Right ventricle myocardium inferior (tissue), 1 donor: ENCODE measurements at regions not wholly inside any gene's neighbourhood (a gene's known extent, or its start where the extent isn't known, plus 50 kb on each side); places are given as distances from the start of the nearest gene placed in this dataset.

Experiments used
- ATAC-seq: fragments of 200-7000 bp; cut with Tn5 transposase; one replicate; pipeline ENCODE4 v1.9.1; 2020; ENCODE audit warnings: mild to moderate bottlenecking, moderate library complexity
- DNase-seq: peaks from one replicate; pipeline ENCODE4 v3.0.0; 2021; ENCODE audit errors: missing footprints
- intact Hi-C: fragments of 100-400 bp; cut with DNase I; formaldehyde crosslinking; loops from one replicate; pipeline ENCODE4 v1.11.0; 2022
- donor health status: DM: no; HTN: yes; CAD: no; lungs with severe emphysema.

- no peak for ATAC-seq
- no peak for DNase-seq
- intact Hi-C loops = no loop called here
Measured at GRCh38 chr18:47571957-47572356, 320.5 kb upstream of the SKOR2 start.

GRCh38 chr18:47566809-47567208 is 315.3 kb upstream of the SKOR2 start:
- intact Hi-C loops = no loop called here
- ATAC-seq (no peak), DNase-seq (no peak)

- DNase-seq = no peak
- intact Hi-C loops = no loop called here
- ATAC-seq = no peak
Measured at GRCh38 chr18:47560723-47561715, 309.6 kb upstream of the SKOR2 start.

GRCh38 chr18:47558110-47558750 is 306.8 kb upstream of the SKOR2 start:
- DNase-seq = no peak
- no peak for ATAC-seq
- intact Hi-C loops = no loop called here

GRCh38 chr18:47557160-47557559 is 305.7 kb upstream of the SKOR2 start:
- intact Hi-C loops = no loop called here
- no peak for DNase-seq
- no peak for ATAC-seq

- intact Hi-C loops = no loop called here
- no peak for DNase-seq
- ATAC-seq = no peak
Measured at GRCh38 chr18:47552783-47553182, 301.3 kb upstream of the SKOR2 start.

- DNase-seq (no peak), ATAC-seq (no peak)
- intact Hi-C loops = no loop called here
Measured at GRCh38 chr18:47550611-47551010, 299.2 kb upstream of the SKOR2 start.

GRCh38 chr18:47549021-47549540 is 297.6 kb upstream of the SKOR2 start:
- DNase-seq (no peak), ATAC-seq (peak; percentile 62)

GRCh38 chr18:47547539-47548202 is 296.2 kb upstream of the SKOR2 start:
- ATAC-seq (no peak), DNase-seq (no peak)
- intact Hi-C loops = no loop called here

More at GRCh38 chr18:47549021-47549540, 297.6 kb upstream of the SKOR2 start:
- intact Hi-C loops = no loop called here

- DNase-seq (no peak), ATAC-seq (no peak)
- intact Hi-C loops = no loop called here
Measured at GRCh38 chr18:47545613-47546012, 294.2 kb upstream of the SKOR2 start.

GRCh38 chr18:47543080-47543479 is 291.6 kb upstream of the SKOR2 start:
- intact Hi-C loops = no loop called here
- ATAC-seq (no peak), DNase-seq (no peak)

- ATAC-seq = no peak
- intact Hi-C loops = no loop called here
- no peak for DNase-seq
Measured at GRCh38 chr18:47542551-47542950, 291.1 kb upstream of the SKOR2 start.

- DNase-seq (no peak), ATAC-seq (no peak)
- intact Hi-C loops = no loop called here
Measured at GRCh38 chr18:47531717-47532116, 280.3 kb upstream of the SKOR2 start.

GRCh38 chr18:47530695-47531094 is 279.2 kb upstream of the SKOR2 start:
- intact Hi-C loops = no loop called here
- ATAC-seq = no peak
- no peak for DNase-seq

- intact Hi-C loops = no loop called here
- no peak for ATAC-seq
- DNase-seq = no peak
Measured at GRCh38 chr18:47528343-47528742, 276.9 kb upstream of the SKOR2 start.

GRCh38 chr18:47526147-47526546 is 274.7 kb upstream of the SKOR2 start:
- no peak for ATAC-seq
- no peak for DNase-seq
- intact Hi-C loops = no loop called here

GRCh38 chr18:47522359-47522758 is 270.9 kb upstream of the SKOR2 start:
- intact Hi-C loops = no loop called here
- ATAC-seq (no peak), DNase-seq (no peak)

- ATAC-seq (no peak), DNase-seq (no peak)
- intact Hi-C loops = no loop called here
Measured at GRCh38 chr18:47520263-47520662, 268.8 kb upstream of the SKOR2 start.

- DNase-seq (no peak), ATAC-seq (no peak)
- intact Hi-C loops = no loop called here
Measured at GRCh38 chr18:47519706-47520105, 268.2 kb upstream of the SKOR2 start.
